ENCODE measurements at regions not wholly inside any gene's neighbourhood (a gene's known extent, or its start where the extent isn't known, plus 50 kb on each side); places are given as distances from the start of the nearest gene placed in this dataset.

GRCh38 chr3:14299767-14300166, 102.6 kb upstream of the SLC6A6 start:
- H2AFZ ChIP-seq (ENCODE audit: low read length) = no peak overlapping the region
- no peak overlapping the region for H3K4me3 ChIP-seq (ENCODE audit: low read length)
- no peaks in the 10 kb centered on the region for H3K36me3 ChIP-seq (replicated peaks; ENCODE audit: insufficient read depth, low read length)
- H4K20me1 ChIP-seq (ENCODE audit: insufficient read depth, low read length) = no peaks in the 10 kb centered on the region
- no peak overlapping the region for H3K27ac ChIP-seq (ENCODE audit: low read length)
- no peak overlapping the region for H3K9ac ChIP-seq (ENCODE audit: low read length)
- no peak for DNase-seq
- peaks cover 7% of the 10 kb centered on the region for H3K27me3 ChIP-seq (replicated peaks; ENCODE audit: insufficient read depth, low read length)
- H3K9me2 ChIP-seq (replicated peaks; ENCODE audit: insufficient read depth, low read length) = no peaks in the 10 kb centered on the region
- H3F3A ChIP-seq (ENCODE audit: insufficient read depth, low read length) = no peaks in the 10 kb centered on the region
- H3K9me3 ChIP-seq (replicated peaks; ENCODE audit: insufficient read depth, low read length) = no peaks in the 10 kb centered on the region
- H3K4me1 ChIP-seq (ENCODE audit: low read length) = no peaks in the 10 kb centered on the region
- no peak overlapping the region for H3K4me2 ChIP-seq (ENCODE audit: low read depth, low read length)
- TF ChIP-seq EZH2phosphoT487 (IDR thresholded peaks at IDR 0.05; ENCODE audit: low read length) (no peak), CTCF (IDR thresholded peaks at IDR 0.05; ENCODE audit: low read length) (no peak), EZH2 (optimal IDR thresholded peaks at IDR 0.05; ENCODE audit: low read depth, low read length) (no peak)
- H3K79me2 ChIP-seq (ENCODE audit: low read length) = no peaks in the 10 kb centered on the region

GRCh38 chr3:14300721-14301399, 101.5 kb upstream of the SLC6A6 start:
- no peak for DNase-seq
- no peaks in the 10 kb centered on the region for H3K36me3 ChIP-seq (replicated peaks; ENCODE audit: insufficient read depth, low read length)
- no peaks in the 10 kb centered on the region for H3K4me1 ChIP-seq (ENCODE audit: low read length)
- TF ChIP-seq EZH2 (optimal IDR thresholded peaks at IDR 0.05; ENCODE audit: low read depth, low read length) (no peak), CTCF (IDR thresholded peaks at IDR 0.05; ENCODE audit: low read length) (no peak), EZH2phosphoT487 (IDR thresholded peaks at IDR 0.05; ENCODE audit: low read length) (no peak)
- H3K27ac ChIP-seq (ENCODE audit: low read length) = no peak overlapping the region
- no peaks in the 10 kb centered on the region for H3K9me3 ChIP-seq (replicated peaks; ENCODE audit: insufficient read depth, low read length)
- H2AFZ ChIP-seq (ENCODE audit: low read length) = no peak overlapping the region
- H3K79me2 ChIP-seq (ENCODE audit: low read length) = no peaks in the 10 kb centered on the region
- no peaks in the 10 kb centered on the region for H3F3A ChIP-seq (ENCODE audit: insufficient read depth, low read length)
- H3K9me2 ChIP-seq (replicated peaks; ENCODE audit: insufficient read depth, low read length) = no peaks in the 10 kb centered on the region
- H4K20me1 ChIP-seq (ENCODE audit: insufficient read depth, low read length) = no peaks in the 10 kb centered on the region
- no peak overlapping the region for H3K4me3 ChIP-seq (ENCODE audit: low read length)
- no peak overlapping the region for H3K4me2 ChIP-seq (ENCODE audit: low read depth, low read length)
- H3K27me3 ChIP-seq (replicated peaks; ENCODE audit: insufficient read depth, low read length) = peaks cover 9% of the 10 kb centered on the region
- H3K9ac ChIP-seq (ENCODE audit: low read length) = no peak overlapping the region

- Histone ChIP-seq H3K4me3 (ENCODE audit: low read length) (no peak overlapping the region), H3K27me3 (replicated peaks; ENCODE audit: insufficient read depth, low read length) (peaks cover 9% of the 10 kb centered on the region)
These were observed 100.8 kb upstream of the SLC6A6 start for GRCh38 chr3:14301558-14301957.

More at GRCh38 chr3:14301558-14301957, 100.8 kb upstream of the SLC6A6 start:
- Histone ChIP-seq H3F3A (ENCODE audit: insufficient read depth, low read length) (no peaks in the 10 kb centered on the region), H3K4me2 (ENCODE audit: low read depth, low read length) (no peak overlapping the region), H3K9ac (ENCODE audit: low read length) (no peak overlapping the region), H3K4me1 (ENCODE audit: low read length) (no peaks in the 10 kb centered on the region), H4K20me1 (ENCODE audit: insufficient read depth, low read length) (no peaks in the 10 kb centered on the region), H2AFZ (ENCODE audit: low read length) (no peak overlapping the region), H3K36me3 (replicated peaks; ENCODE audit: insufficient read depth, low read length) (no peaks in the 10 kb centered on the region), H3K79me2 (ENCODE audit: low read length) (no peaks in the 10 kb centered on the region), H3K9me2 (replicated peaks; ENCODE audit: insufficient read depth, low read length) (no peaks in the 10 kb centered on the region), H3K27ac (ENCODE audit: low read length) (no peak overlapping the region), H3K9me3 (replicated peaks; ENCODE audit: insufficient read depth, low read length) (no peaks in the 10 kb centered on the region)
- no peak for DNase-seq
- TF ChIP-seq EZH2phosphoT487 (IDR thresholded peaks at IDR 0.05; ENCODE audit: low read length) (no peak), EZH2 (optimal IDR thresholded peaks at IDR 0.05; ENCODE audit: low read depth, low read length) (no peak), CTCF (IDR thresholded peaks at IDR 0.05; ENCODE audit: low read length) (no peak)

All from MM.1S (cell line).